IMR-90 (cell line): ENCODE measurements at regions not wholly inside any gene's neighbourhood (a gene's known extent, or its start where the extent isn't known, plus 50 kb on each side); places are given as distances from the start of the nearest gene placed in this dataset.

Experiments used
- ATAC-seq: fragments of 200-7000 bp; cut with Tn5 transposase; 2 replicates; pipeline ENCODE4 v1.9.1; 2020; ENCODE audit warnings: low read depth, mild to moderate bottlenecking, moderate library complexity
- BruUV-seq: library from RNA; stranded (reverse); fragments of 400-500 nt; replicated peaks from 2 replicates; lab custom pipeline; 2021; lab: Mats Ljungman, UMichigan
- CTCF ChIA-PET: fragments of 300-600 bp; formaldehyde crosslinking; extraction: SDS; loops from one replicate; lab custom pipeline; 2021; ENCODE audit warnings: antibody characterized with exemption; lab: Yijun Ruan, JAX
- POLR2A ChIA-PET: fragments of 300-600 bp; sonication (Branson Sonifier 250); formaldehyde crosslinking; loops from one replicate; lab custom pipeline; 2022; ENCODE audit warnings: antibody characterized with exemption; ENCODE audit not compliant: unreplicated experiment; lab: Charles Lee
- DNase-seq: peaks from one replicate; pipeline ENCODE4 v3.0.0; 2013
- H2AFZ ChIP-seq: replicated peaks from 2 replicates; pipeline ENCODE3; 2013; ENCODE audit warnings: low read length, mild to moderate bottlenecking; ENCODE audit not compliant: poor library complexity
- H2AK5ac ChIP-seq: 2 replicates; pipeline ENCODE4 v1.6.1; 2013; ENCODE audit warnings: low read depth, low read length, inconsistent platforms
- H2AK9ac ChIP-seq: replicated peaks from 2 replicates; pipeline ENCODE3; 2013; ENCODE audit warnings: mild to moderate bottlenecking, low read depth, low read length, moderate library complexity; ENCODE audit not compliant: poor library complexity
- H2BK120ac ChIP-seq: 2 replicates; pipeline ENCODE4 v1.6.1; 2013; ENCODE audit warnings: low read depth, low read length, inconsistent platforms
- H2BK15ac ChIP-seq: 3 replicates; pipeline ENCODE4 v1.6.1; 2013; ENCODE audit warnings: low read depth, low read length, inconsistent platforms
- H2BK20ac ChIP-seq: 2 replicates; pipeline ENCODE4 v1.6.1; 2013; ENCODE audit warnings: low read depth, mild to moderate bottlenecking, inconsistent platforms, low read length, moderate library complexity
- H2BK5ac ChIP-seq: 2 replicates; pipeline ENCODE4 v1.6.1; 2013; ENCODE audit warnings: mild to moderate bottlenecking, low read depth, low read length, inconsistent platforms; ENCODE audit not compliant: poor library complexity, severe bottlenecking
- H3K14ac ChIP-seq: replicated peaks from 2 replicates; pipeline ENCODE4 v1.6.1; 2013; ENCODE audit warnings: low read depth, low read length, inconsistent platforms
- H3K18ac ChIP-seq: 2 replicates; pipeline ENCODE4 v1.6.1; 2013; ENCODE audit warnings: low read depth, low read length, control low read depth
- H3K23ac ChIP-seq: 2 replicates; pipeline ENCODE4 v1.6.1; 2013; ENCODE audit warnings: low read depth, low read length, inconsistent platforms
- H3K27ac ChIP-seq: 2 replicates; pipeline ENCODE4 v1.5.1; 2013; ENCODE audit warnings: mild to moderate bottlenecking, control low read depth, low read length; ENCODE audit not compliant: insufficient read depth
- H3K27me3 ChIP-seq: 2 replicates; pipeline ENCODE4 v1.6.1; 2013; ENCODE audit warnings: low read length; ENCODE audit not compliant: control insufficient read depth, insufficient read depth
- H3K36me3 ChIP-seq: 2 replicates; pipeline ENCODE4 v1.6.1; 2013; ENCODE audit warnings: low read length, mixed read lengths; ENCODE audit not compliant: control insufficient read depth, insufficient read depth
- H3K4ac ChIP-seq: 2 replicates; pipeline ENCODE4 v1.6.1; 2013; ENCODE audit warnings: low read depth, low read length, inconsistent platforms
- H3K4me1 ChIP-seq: 2 replicates; pipeline ENCODE4 v1.6.1; 2013; ENCODE audit warnings: low read length, mixed read lengths; ENCODE audit not compliant: control insufficient read depth, insufficient read depth
- H3K4me2 ChIP-seq: 2 replicates; pipeline ENCODE4 v1.6.1; 2013; ENCODE audit warnings: low read depth, mild to moderate bottlenecking, control low read depth, low read length, moderate library complexity
- H3K4me3 ChIP-seq: 2 replicates; pipeline ENCODE4 v1.5.1; 2013; ENCODE audit warnings: low read depth, mild to moderate bottlenecking, control low read depth, low read length, moderate library complexity; ENCODE audit not compliant: insufficient read depth
- H3K56ac ChIP-seq: 2 replicates; pipeline ENCODE4 v1.6.1; 2013; ENCODE audit warnings: low read length, inconsistent platforms; ENCODE audit not compliant: insufficient read depth; ENCODE audit errors: extremely low read depth
- H3K79me1 ChIP-seq, 2 experiments: 2 replicates each; pipeline ENCODE4 v1.6.1; 2013; ENCODE audit warnings: low read length in 2 of 2, inconsistent platforms in 1 of 2, low read depth in 1 of 2
- H3K9ac ChIP-seq: 2 replicates; pipeline ENCODE4 v1.6.1; 2013; ENCODE audit warnings: low read depth, low read length, control low read depth
- H3K9me1 ChIP-seq: 2 replicates; pipeline ENCODE4 v1.6.1; 2013; ENCODE audit warnings: low read length, inconsistent platforms; ENCODE audit not compliant: insufficient read depth
- H3K9me3 ChIP-seq: 2 replicates; pipeline ENCODE4 v1.6.1; 2013; ENCODE audit warnings: low read length; ENCODE audit not compliant: control insufficient read depth, insufficient read depth
- H4K20me1 ChIP-seq: 2 replicates; pipeline ENCODE4 v1.6.1; 2013; ENCODE audit warnings: low read length, inconsistent platforms; ENCODE audit not compliant: insufficient read depth
- H4K5ac ChIP-seq: 2 replicates; pipeline ENCODE4 v1.6.1; 2013; ENCODE audit warnings: mild to moderate bottlenecking, low read depth, low read length, control low read depth
- H4K8ac ChIP-seq, 2 experiments: 2 replicates each; pipeline ENCODE4 v1.6.1; 2013; ENCODE audit warnings: low read depth in 2 of 2, low read length in 2 of 2, control low read depth in 1 of 2, inconsistent platforms in 1 of 2
- H4K91ac ChIP-seq: 2 replicates; pipeline ENCODE4 v1.6.1; 2013; ENCODE audit warnings: low read depth, low read length, inconsistent platforms; ENCODE audit not compliant: insufficient read depth
- CHD1 ChIP-seq: IDR thresholded peaks from 2 replicates; pipeline ENCODE4 v1.6.1; 2012; ENCODE audit warnings: low read depth, low read length, improper control_type of control experiment
- FOS ChIP-seq: fragments of 150-350 bp; IDR thresholded peaks from 2 replicates; pipeline ENCODE4 v1.6.1; 2016; ENCODE audit warnings: low read depth, low read length
- MAFK ChIP-seq: IDR thresholded peaks from 2 replicates; pipeline ENCODE4 v1.6.1; 2012; ENCODE audit warnings: low read depth, low read length, improper control_type of control experiment
- MAZ ChIP-seq: IDR thresholded peaks from 2 replicates; pipeline ENCODE4 v1.6.1; 2012; ENCODE audit warnings: low read depth, mild to moderate bottlenecking, low read length, improper control_type of control experiment, moderate library complexity, borderline replicate concordance
- MXI1 ChIP-seq: IDR thresholded peaks from 2 replicates; pipeline ENCODE4 v1.6.1; 2012; ENCODE audit warnings: low read depth, mild to moderate bottlenecking, low read length, moderate library complexity, borderline replicate concordance
- NFE2L2 ChIP-seq: fragments of 150-350 bp; IDR thresholded peaks from 2 replicates; pipeline ENCODE4 v1.6.1; 2016; ENCODE audit warnings: low read depth, mild to moderate bottlenecking, low read length
- RAD21 ChIP-seq: IDR thresholded peaks from 2 replicates; pipeline ENCODE4 v1.6.1; 2012; ENCODE audit warnings: low read length, improper control_type of control experiment
- RCOR1 ChIP-seq: IDR thresholded peaks from 2 replicates; pipeline ENCODE4 v1.6.1; 2012; ENCODE audit warnings: mild to moderate bottlenecking, low read length, improper control_type of control experiment; ENCODE audit not compliant: insufficient replicate concordance
- RFX5 ChIP-seq: IDR thresholded peaks from 2 replicates; pipeline ENCODE4 v1.8.0; 2012; ENCODE audit warnings: low read depth, mild to moderate bottlenecking, low read length, moderate library complexity
- SMC3 ChIP-seq: fragments of 150-350 bp; IDR thresholded peaks from 2 replicates; pipeline ENCODE4 v1.6.1; 2016; ENCODE audit warnings: low read depth, mild to moderate bottlenecking, antibody characterized with exemption, low read length, moderate library complexity
- WGBS, 2 experiments: methylation state at CpG; one replicate each; pipeline versions ENCODE4 v1.1.5 to v1.1.7; 2013; ENCODE audit warnings: missing lambda C conversion rate in 2 of 2; ENCODE audit not compliant: insufficient read length in 1 of 2; ENCODE audit errors: extremely low coverage in 2 of 2; 5-methylcytosine and 5-hydroxymethylcytosine counted together
- dilution Hi-C: fragments of 300-500 bp; cut with HindIII; formaldehyde crosslinking; loops from one replicate; pipeline ENCODE4 v1.14.3; 2018; ENCODE audit warnings: low sequenced_read_pairs; ENCODE audit not compliant: unreplicated experiment
- in situ Hi-C: fragments of 300-500 bp; cut with MboI; formaldehyde crosslinking; loops from 3 replicates; pipeline ENCODE4 v1.14.3; 2019; ENCODE audit warnings: low sequenced_read_pairs, inconsistent platforms, mixed read lengths
- intact Hi-C: fragments of 100-400 bp; cut with micrococcal nuclease; formaldehyde crosslinking; loops from 2 replicates; pipeline ENCODE4 v1.10.0; 2022
- TF ChIP-seq, protein P1 (sequence below): conservative IDR thresholded peaks from 2 replicates; pipeline ENCODE4 v1.5.1; 2012; ENCODE audit warnings: mild to moderate bottlenecking, low read depth, low read length, improper control_type of control experiment

DNA sequence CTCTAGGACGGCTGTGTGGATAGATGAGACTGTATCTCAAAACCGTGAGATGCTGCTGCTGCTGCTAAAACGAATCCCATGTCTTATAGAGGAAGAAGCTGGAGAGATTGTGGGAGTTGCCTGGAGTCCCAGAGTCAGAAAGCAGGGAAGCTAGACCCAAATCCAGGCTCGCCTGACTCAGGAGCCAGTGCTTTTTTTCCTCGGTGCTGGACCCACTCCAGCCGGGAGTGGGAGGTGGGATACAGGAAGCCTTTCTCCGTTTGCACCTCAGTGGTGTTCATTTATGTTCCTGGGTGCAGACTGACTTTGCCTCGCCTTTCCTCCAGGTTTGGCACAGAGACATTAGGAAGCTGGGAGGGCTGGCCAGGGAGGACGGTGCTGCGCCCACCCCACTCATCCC lies 150.9 kb upstream of the LINGO1 start:
- Histone ChIP-seq H3K27ac (no peak overlapping the region), H3K23ac (no peak overlapping the region), H3K14ac (no peak overlapping the region), H3K36me3 (no peaks in the 10 kb centered on the region), H3K4ac (no peak overlapping the region), H3K9ac (no peak overlapping the region), H3K9me1 (no peaks in the 10 kb centered on the region), H3K4me3 (no peak overlapping the region), H3K9me3 (peaks cover 2% of the 10 kb centered on the region; the same call in 1 of the 2 replicates), H3K79me1 (no peaks in the 10 kb centered on the region), H3K4me1 (no peaks in the 10 kb centered on the region), H3K56ac (no peak overlapping the region), H4K20me1 (no peaks in the 10 kb centered on the region), H4K5ac (no peak overlapping the region), H2BK5ac (no peak overlapping the region), H3K4me2 (no peak overlapping the region), H4K91ac (no peak overlapping the region), H3K27me3 (peaks cover 26% of the 10 kb centered on the region; the same call in 1 of the 2 replicates), H2AK5ac (no peak overlapping the region), H4K8ac (no peak overlapping the region), H2BK20ac (no peak overlapping the region), H2BK15ac (no peak overlapping the region), H2AFZ (no peak overlapping the region), H2AK9ac (no peak overlapping the region), H3K18ac (no peak overlapping the region), H2BK120ac (no peak overlapping the region)
- dilution Hi-C loops: no loop called here
- POLR2A ChIA-PET: no interaction called here
- WGBS, 2 experiments: 29% methylated on average over 5 of the region's 10 CpGs; no CpG with 5 or more reads in 1 of the 2 experiments
- CTCF ChIA-PET: no interaction called here
- ATAC-seq (no peak), DNase-seq (no peak)
- intact Hi-C loops: no loop called here
- no TSS peak for BruUV-seq
- TF ChIP-seq MAFK (no peak), MXI1 (no peak), CHD1 (no peak), NFE2L2 (no peak), SMC3 (no peak), FOS (no peak), RCOR1 (no peak), RFX5 (no peak), MAZ (no peak), RAD21 (no peak)
- TF ChIP-seq, protein P1, sequence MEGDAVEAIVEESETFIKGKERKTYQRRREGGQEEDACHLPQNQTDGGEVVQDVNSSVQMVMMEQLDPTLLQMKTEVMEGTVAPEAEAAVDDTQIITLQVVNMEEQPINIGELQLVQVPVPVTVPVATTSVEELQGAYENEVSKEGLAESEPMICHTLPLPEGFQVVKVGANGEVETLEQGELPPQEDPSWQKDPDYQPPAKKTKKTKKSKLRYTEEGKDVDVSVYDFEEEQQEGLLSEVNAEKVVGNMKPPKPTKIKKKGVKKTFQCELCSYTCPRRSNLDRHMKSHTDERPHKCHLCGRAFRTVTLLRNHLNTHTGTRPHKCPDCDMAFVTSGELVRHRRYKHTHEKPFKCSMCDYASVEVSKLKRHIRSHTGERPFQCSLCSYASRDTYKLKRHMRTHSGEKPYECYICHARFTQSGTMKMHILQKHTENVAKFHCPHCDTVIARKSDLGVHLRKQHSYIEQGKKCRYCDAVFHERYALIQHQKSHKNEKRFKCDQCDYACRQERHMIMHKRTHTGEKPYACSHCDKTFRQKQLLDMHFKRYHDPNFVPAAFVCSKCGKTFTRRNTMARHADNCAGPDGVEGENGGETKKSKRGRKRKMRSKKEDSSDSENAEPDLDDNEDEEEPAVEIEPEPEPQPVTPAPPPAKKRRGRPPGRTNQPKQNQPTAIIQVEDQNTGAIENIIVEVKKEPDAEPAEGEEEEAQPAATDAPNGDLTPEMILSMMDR: no peak
- in situ Hi-C loops: no loop called here
